ENCODE measurements at regions not wholly inside any gene's neighbourhood (a gene's known extent, or its start where the extent isn't known, plus 50 kb on each side); places are given as distances from the start of the nearest gene placed in this dataset.
A peak's percentile ranks its signal among the peaks of the same experiment; 100 is the strongest.
"Not testable (repeated sequence)": the region's sequence is repeated elsewhere in the genome, so short reads cannot be mapped to it uniquely, and the experiment has no call there.

GRCh38 chr1:169015464-169015863 is 91.0 kb upstream of the ATP1B1 start:
- DNase-seq (ENCODE audit: low spot score): no peak

DNA sequence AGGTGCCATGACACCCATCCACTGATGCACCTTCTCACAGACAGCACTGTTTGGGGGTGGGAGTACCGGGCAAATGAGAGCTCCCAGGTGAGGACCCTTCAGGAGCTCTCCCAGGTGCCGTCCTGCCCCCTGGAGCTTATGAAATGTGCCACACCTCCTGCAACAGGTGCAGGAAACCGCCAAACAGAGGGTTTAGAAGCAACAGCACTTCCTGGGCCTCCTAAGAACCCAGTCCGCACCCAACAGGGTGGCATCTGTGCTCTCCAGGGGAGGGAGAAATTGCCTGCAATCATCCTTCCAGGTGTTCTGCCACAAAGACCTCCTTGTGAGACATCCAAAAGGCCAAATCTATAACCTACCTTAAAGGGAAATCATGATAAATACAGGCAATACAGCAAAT is 87.7 kb upstream of the ATP1B1 start:
- DNase-seq (ENCODE audit: low spot score): no peak

DNA sequence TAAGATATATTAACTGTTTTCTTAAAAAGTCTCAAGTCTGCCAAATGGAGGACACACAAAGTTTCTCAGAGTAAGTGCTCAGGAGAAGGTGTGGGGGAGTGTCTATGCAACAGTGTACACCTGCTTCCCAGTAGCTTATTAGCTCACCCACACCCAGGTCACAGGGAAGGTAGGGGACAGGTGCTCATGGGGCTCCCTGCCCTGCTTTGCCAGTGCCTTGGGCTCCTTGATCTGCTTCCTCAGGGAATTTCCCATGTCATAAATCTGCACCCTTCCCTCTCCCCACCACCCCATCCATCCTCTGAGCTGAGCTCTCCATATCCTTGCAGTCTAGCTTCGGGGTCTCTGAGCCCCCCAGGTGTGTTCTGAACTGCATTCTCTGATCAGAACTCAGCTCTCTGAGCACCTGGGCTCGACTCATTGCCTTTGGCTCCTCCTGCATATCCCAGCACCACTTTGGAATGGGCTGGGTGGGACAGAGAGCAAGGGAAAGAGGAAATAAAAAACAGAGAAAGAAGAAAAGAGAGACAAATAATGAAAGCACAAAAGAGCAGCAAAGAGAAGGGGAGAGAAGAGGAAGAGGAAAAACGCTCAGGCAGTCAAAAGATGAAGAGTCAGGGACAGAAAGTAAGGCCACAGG is 87.0 kb upstream of the ATP1B1 start:
- no peak for DNase-seq (ENCODE audit: low spot score)

GRCh38 chr1:169020684-169021083 is 85.8 kb upstream of the ATP1B1 start:
- DNase-seq (ENCODE audit: low spot score): no peak

DNA sequence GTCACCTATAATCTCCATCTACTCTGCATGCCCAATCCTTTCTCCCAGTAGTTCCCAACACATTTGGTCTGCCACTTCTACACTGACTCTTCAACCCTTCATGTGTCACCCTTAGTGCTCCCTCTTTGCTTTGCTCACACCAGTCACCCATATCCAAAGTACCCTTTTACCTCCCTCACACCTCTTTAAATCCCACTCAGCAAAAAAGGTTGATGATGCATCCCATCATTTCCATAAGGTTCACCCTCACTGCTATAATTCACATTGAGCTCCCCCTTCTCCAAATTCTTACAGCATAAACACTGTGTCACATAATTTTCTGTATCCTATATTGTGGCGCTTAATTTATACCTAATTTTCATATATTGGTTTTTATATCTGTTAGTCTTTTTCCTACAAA is 83.8 kb upstream of the ATP1B1 start:
- no peak for DNase-seq (ENCODE audit: low spot score)

DNA sequence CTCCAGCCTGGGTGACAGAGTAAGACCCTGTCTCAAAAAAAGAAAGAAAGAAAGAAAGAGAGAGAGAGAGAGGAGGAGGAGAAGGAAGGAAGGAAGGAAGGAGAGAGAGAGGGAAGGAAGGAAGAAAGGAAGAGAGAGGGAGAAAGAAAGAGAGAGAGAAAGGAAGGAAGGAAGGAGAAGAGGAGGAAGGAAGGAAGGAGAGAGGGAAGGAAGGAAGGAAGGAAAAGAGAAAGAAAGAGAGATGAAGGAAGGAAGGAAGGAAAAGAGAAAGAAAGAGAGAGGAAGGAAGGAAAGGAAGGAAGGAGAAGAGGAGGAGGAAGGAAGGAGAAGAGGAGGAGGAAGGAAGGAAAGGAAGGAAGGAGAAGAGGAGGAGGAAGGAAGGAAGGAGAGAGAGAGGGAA is 82.2 kb upstream of the ATP1B1 start:
- DNase-seq (ENCODE audit: low spot score): no peak

DNA sequence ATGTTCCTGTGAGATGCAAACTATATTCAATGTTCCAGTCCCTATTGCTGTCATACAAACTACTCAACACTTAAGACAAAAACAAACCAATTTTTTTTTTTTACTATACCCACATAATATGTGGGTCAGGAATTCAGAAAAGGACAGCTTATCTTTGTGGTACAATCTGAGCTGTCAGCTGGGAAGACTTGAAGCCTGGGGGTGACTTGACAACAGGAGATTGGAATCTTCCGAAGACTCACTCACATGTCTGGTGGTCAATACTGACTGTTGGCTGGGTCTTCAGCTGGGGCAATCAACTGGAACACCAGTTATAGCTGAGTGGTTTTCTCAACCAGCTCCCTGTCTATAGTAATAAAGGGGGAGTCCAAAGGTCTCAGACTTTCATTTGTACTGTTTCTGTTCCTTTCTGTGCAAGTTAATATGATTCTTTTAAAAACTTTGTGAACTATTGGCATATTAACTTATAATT is 81.7 kb upstream of the ATP1B1 start:
- DNase-seq (ENCODE audit: low spot score): no peak

- no peak for DNase-seq (ENCODE audit: low spot score)
These were observed 81.1 kb upstream of the ATP1B1 start for GRCh38 chr1:169025412-169025811.

DNA sequence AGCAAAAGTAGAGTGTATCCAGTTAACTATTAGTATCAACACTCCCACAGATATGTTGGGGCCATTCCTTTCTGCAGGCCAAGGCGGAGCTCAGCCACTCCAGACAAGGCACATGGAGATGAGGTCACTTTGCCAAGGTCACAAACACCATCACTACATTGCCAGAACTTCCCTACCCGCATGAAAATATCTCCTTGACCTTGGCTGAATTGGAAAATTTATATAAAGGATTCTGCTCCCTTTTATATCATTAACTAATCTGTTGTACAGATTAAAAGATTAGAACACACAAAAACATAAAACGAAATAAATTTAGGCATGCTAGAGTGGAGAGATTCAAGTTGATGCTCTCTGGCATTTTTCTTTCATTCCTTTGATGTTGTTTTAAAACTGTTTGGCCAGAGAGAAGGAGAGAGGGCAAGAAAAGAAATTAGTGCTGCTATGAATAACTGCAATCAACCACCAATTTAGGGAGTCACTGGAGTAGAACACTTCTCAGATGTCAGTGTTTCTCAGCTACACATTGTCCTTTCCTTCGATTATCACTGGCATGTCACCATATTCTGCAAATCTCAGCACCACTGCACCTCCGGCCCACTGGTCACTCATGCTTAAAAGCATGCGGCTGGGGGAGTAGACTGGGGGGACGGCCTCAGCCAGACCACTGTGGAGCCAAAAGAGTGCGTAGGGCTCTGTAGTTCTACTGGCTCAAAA is 78.7 kb upstream of the ATP1B1 start:
- DNase-seq (ENCODE audit: low spot score): no peak

GRCh38 chr1:169031566-169032224 is 74.8 kb upstream of the ATP1B1 start:
- DNase-seq (ENCODE audit: low spot score): no peak

DNA sequence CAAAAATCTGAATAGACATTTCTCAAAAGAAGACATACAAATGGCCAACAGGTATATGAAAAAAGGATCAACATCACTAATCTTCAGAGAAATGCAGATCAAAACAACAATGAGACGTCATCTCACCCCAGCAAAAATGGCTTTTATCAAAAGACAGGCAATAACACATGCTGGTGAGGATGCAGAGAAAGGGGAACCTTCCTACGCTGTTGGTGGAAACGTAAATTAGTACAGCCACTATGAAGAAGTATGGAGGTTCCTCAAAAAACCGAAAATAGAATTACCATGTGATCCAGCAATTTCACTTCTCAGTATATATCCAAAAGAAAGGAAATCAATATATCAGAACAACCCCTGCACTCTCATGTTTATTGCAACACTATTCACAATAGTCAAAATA is 65.1 kb upstream of the ATP1B1 start:
- DNase-seq (ENCODE audit: low spot score): no peak

DNA sequence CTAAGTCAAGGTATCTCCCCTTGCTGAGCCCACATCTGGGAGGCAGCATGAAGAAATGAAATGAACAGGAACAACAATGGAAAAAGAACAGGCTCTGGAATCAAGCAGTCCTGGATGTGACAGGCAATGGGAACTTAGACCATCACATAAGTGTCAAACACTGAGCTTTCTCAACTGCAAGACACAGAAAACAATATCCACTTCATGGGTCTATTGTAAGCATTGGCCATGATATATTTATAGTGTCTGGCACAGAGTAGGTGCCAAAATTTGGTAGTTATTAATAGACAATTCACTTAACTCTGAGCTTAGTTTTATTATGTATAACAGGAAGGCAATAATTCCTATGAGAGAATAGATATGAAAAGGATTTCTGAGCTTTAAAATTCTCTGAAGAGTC is 64.1 kb upstream of the ATP1B1 start:
- no peak for DNase-seq (ENCODE audit: low spot score)

DNA sequence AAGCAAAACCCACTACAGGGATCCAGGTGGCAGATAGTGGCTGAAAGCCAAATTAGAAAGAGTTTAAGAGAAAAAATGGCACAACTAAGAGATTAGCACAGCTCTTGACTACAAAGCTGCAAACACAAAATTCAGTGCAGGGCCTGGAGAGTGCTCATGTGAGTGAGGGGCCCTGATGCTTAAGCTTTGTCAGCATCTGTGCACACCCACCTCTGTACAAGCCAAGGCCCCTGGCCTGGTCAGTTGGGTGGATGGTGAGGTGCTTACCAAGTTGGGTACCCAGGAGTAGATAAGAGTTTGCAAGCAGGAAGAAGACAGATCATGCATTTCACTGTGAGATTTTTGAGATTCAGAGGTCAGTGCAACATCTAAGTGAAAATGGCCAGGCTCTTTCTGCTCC is 62.7 kb upstream of the ATP1B1 start:
- DNase-seq (ENCODE audit: low spot score): no peak

GRCh38 chr1:169044296-169044695 is 62.2 kb upstream of the ATP1B1 start:
- peak; percentile 64 for DNase-seq (ENCODE audit: low spot score)

DNA sequence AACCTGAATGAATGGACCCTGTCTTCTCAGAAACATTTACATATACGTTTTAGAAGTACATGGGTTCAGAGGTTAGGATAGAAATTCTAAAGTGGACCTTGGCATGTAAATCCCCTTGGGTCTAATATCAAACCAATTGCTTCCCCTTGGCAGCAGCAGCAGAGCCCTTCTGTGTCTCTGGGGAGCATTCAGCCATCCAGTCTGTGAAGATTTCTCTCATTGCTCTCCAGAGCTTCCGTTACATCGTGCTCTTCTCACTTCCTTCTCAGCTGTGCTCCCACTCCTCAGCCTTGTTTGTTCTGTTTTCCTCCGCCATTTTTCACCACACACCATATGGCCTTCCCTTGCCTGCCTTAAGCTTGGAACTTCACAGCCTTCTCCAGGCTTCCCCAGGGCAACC is 61.5 kb upstream of the ATP1B1 start:
- no peak for DNase-seq (ENCODE audit: low spot score)

DNA sequence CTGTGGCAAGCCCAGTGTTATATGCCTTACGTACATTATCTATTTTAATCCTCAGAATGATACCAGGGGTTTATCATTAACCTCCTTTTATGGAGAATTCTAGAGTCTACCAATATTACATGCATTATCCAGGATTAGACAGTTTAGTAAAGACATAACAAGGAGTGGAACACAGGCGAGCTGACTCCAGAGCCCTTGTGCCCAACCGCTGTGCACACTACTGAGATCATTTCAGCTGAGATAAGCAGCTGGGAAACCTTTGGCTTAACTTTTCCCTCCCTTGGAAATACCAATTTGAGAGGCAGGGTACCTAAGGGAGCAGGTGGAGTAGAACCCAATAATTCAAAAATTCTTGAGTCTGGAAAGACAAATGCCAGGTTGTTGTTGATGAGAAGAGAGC is 59.8 kb upstream of the ATP1B1 start:
- DNase-seq (ENCODE audit: low spot score): no peak

- DNase-seq (ENCODE audit: low spot score): no peak
These were observed 59.4 kb upstream of the ATP1B1 start for GRCh38 chr1:169047074-169047473.

DNA sequence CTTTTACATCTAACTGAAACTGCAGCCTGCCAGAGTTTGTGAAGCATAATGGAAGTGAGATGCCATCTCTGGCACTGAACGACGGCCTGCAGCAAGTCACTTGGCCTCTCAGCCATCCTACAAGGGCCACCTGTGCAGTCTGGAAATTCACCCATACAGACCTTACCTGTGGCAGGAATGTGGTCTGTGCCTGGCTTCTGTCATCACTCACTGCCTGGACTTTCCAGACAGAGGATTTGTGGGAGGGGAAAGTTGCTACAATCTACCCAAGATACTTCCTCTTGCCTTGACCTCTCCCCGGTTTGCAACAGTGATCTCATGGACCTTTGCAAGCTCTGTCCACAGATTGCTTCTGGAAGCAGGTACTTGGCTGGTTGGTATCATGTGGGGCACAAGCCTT is 58.4 kb upstream of the ATP1B1 start:
- DNase-seq (ENCODE audit: low spot score): no peak

DNA sequence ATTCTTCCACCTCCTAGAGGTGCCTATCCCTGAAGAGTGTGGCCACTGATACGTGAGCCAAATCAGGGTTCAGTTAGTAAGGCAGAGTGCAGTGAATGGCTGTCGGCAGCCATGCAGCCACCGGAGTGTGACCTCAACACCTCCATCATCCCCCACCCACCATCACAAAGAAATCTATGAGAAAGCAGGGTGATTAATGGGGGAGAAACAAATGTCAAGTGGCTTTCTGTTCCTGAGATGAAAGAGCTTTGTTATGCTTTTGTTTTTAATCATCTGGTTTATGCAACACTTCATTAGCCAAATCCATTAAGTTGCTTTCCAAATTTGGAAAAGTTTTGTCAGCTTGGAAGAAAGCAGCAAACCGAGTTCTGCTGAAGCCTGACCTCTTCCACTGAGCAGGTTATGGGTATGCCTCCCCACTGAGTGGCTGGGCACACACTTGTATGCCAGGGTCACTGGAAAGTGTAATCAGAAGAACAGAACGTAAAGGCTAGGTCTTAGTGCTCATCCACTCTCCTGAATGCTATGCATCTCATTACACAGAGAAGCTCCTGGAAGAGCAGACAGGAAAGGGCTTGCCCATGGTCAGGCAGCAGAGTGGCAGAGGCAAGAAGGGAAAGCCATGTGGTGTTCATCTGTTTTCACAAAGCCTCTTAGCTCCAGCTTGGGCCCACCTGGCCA is 57.1 kb upstream of the ATP1B1 start:
- DNase-seq (ENCODE audit: low spot score): no peak

GRCh38 chr1:169051171-169051570 is 55.3 kb upstream of the ATP1B1 start:
- no peak for DNase-seq (ENCODE audit: low spot score)

GRCh38 chr1:169052171-169052570 is 54.3 kb upstream of the ATP1B1 start:
- DNase-seq (ENCODE audit: low spot score): not testable (repeated sequence)

DNA sequence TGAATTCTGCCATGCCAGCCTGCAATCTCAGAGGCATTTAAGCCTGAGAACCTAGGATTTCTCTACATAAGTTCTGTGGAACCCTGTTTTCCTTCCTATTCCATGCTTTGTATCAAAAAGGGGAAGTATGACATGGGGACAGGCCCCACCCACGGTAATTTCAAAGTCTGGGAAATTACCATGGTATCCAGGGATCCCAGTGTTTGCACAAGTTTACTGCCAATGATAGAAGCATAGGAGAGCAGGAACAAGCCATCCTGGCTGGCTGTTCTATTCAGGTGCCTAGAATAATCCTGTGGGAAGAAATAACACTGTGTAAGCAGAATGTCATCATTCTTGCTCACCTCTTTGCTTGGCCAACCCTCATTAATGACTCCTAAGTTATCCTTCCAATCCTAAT is 53.8 kb upstream of the ATP1B1 start:
- no peak for DNase-seq (ENCODE audit: low spot score)

DNA sequence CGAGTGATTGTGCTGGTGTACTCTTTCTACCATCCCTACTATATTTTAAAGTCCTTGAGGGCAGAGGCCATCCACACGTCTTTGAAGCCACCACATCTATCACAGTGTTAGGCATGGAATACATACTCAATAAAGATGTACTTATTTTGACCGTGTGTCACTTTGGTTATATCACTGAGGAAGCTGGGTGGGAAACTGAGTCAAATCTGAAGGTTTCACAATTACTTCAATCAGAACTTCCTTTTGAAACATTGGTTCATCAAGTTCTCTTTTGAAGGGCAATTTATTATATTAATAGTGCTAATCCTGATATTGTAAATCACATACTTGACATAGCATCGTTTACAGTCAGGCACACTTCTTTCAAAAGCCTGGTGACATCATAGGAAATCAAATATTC is 53.3 kb upstream of the ATP1B1 start:
- no peak for DNase-seq (ENCODE audit: low spot score)

Data from CD4-positive, alpha-beta T cell treated with Interleukin-15 for 4 hours (primary cell).